ENCODE measurements at regions not wholly inside any gene's neighbourhood (a gene's known extent, or its start where the extent isn't known, plus 50 kb on each side); places are given as distances from the start of the nearest gene placed in this dataset.

GRCh38 chr18:39232937-39233336 is 1667.3 kb upstream of the CELF4 start:
- Histone ChIP-seq H4K20me1 (replicated peaks; ENCODE audit: control insufficient read depth, extremely low read depth, insufficient read depth, low read length) (no peaks in the 10 kb centered on the region), H3K9me3 (replicated peaks; ENCODE audit: control insufficient read depth, insufficient read depth, low read length) (no peaks in the 10 kb centered on the region), H3K27me3 (ENCODE audit: control insufficient read depth in 2 of 2, insufficient read depth in 2 of 2, low read length in 2 of 2) (no peaks in the 10 kb centered on the region), H3K9ac (replicated peaks; ENCODE audit: extremely low read depth, insufficient read depth, low read length) (no peak overlapping the region), H3K79me2 (ENCODE audit: control insufficient read depth, insufficient read depth, low read length) (no peaks in the 10 kb centered on the region), H3K4me2 (ENCODE audit: insufficient read depth, low read length) (no peak overlapping the region), H3K4me1 (ENCODE audit: control insufficient read depth, extremely low read depth, insufficient read depth, low read length) (no peaks in the 10 kb centered on the region), H3K27ac (ENCODE audit: insufficient read depth, low read depth, low read length) (no peak overlapping the region), H3K4me3 (replicated peaks in 1 of 3; ENCODE audit: insufficient read depth in 1 of 3, low read depth in 1 of 3, low read length in 3 of 3) (no peak overlapping the region), H2AFZ (ENCODE audit: low read depth, low read length) (no peak overlapping the region), H3K9me1 (replicated peaks; ENCODE audit: control insufficient read depth, extremely low read depth, insufficient read depth, low read length) (no peaks in the 10 kb centered on the region), H3K36me3 (ENCODE audit: control insufficient read depth in 2 of 2, extremely low read depth in 1 of 2, insufficient read depth in 2 of 2, low read length in 2 of 2) (no peaks in the 10 kb centered on the region)
- DNase-seq (ENCODE audit: low read depth, low spot score) (no peak), FAIRE-seq (no peak)
- TF ChIP-seq MYC (IDR thresholded peaks at IDR 0.05; ENCODE audit: low read depth, low read length) (no peak), JUN (IDR thresholded peaks at IDR 0.05; ENCODE audit: borderline replicate concordance, insufficient read depth, insufficient read length, low read depth) (no peak), MAX (IDR thresholded peaks at IDR 0.05; ENCODE audit: insufficient read depth, insufficient read length) (no peak)
- ChIA-PET POLR2A (no interaction called here), CTCF (no interaction called here)
- dilution Hi-C loops (cut with MboI; ENCODE audit: extremely low pct_ligation_motif_present, low sequenced_read_pairs) (no loop called here), intact Hi-C loops (cut with micrococcal nuclease) (no loop called here)
- no TSS peak for BruUV-seq (replicated peaks)

- DNase-seq (ENCODE audit: low read depth, low spot score) (no peak), FAIRE-seq (no peak)
- Histone ChIP-seq H3K27ac (ENCODE audit: insufficient read depth, low read depth, low read length) (no peak overlapping the region), H4K20me1 (replicated peaks; ENCODE audit: control insufficient read depth, extremely low read depth, insufficient read depth, low read length) (no peaks in the 10 kb centered on the region), H3K79me2 (ENCODE audit: control insufficient read depth, insufficient read depth, low read length) (no peaks in the 10 kb centered on the region), H3K27me3 (ENCODE audit: control insufficient read depth in 2 of 2, insufficient read depth in 2 of 2, low read length in 2 of 2) (no peaks in the 10 kb centered on the region), H3K9me3 (replicated peaks; ENCODE audit: control insufficient read depth, insufficient read depth, low read length) (no peaks in the 10 kb centered on the region), H2AFZ (ENCODE audit: low read depth, low read length) (no peak overlapping the region), H3K4me1 (ENCODE audit: control insufficient read depth, extremely low read depth, insufficient read depth, low read length) (no peaks in the 10 kb centered on the region), H3K9ac (replicated peaks; ENCODE audit: extremely low read depth, insufficient read depth, low read length) (no peak overlapping the region), H3K36me3 (ENCODE audit: control insufficient read depth in 2 of 2, extremely low read depth in 1 of 2, insufficient read depth in 2 of 2, low read length in 2 of 2) (no peaks in the 10 kb centered on the region), H3K4me2 (ENCODE audit: insufficient read depth, low read length) (no peak overlapping the region), H3K4me3 (replicated peaks in 1 of 3; ENCODE audit: insufficient read depth in 1 of 3, low read depth in 1 of 3, low read length in 3 of 3) (no peak overlapping the region), H3K9me1 (replicated peaks; ENCODE audit: control insufficient read depth, extremely low read depth, insufficient read depth, low read length) (no peaks in the 10 kb centered on the region)
- TF ChIP-seq GATA2 (IDR thresholded peaks at IDR 0.05; ENCODE audit: insufficient read depth, insufficient read length, low read depth, low read length) (no peak), JUN (IDR thresholded peaks at IDR 0.05; ENCODE audit: borderline replicate concordance, insufficient read depth, insufficient read length, low read depth) (no peak), EZH2 (IDR thresholded peaks at IDR 0.05; ENCODE audit: borderline replicate concordance, low read depth, low read length, severe bottlenecking) (no peak), FOS (IDR thresholded peaks at IDR 0.05; ENCODE audit: borderline replicate concordance, insufficient read depth, low read length) (no peak)
- dilution Hi-C loops (cut with MboI; ENCODE audit: extremely low pct_ligation_motif_present, low sequenced_read_pairs) = no loop called here
- intact Hi-C loops (cut with micrococcal nuclease) = no loop called here
- CTCF ChIA-PET = no interaction called here
- POLR2A ChIA-PET = no interaction called here
- BruUV-seq (replicated peaks) = no TSS peak
Measured at GRCh38 chr18:39232490-39232889, 1666.9 kb upstream of the CELF4 start.

Data from endothelial cell of umbilical vein (primary cell).